SK-N-SH (cell line): ENCODE measurements at regions not wholly inside any gene's neighbourhood (a gene's known extent, or its start where the extent isn't known, plus 50 kb on each side); places are given as distances from the start of the nearest gene placed in this dataset.

ENCODE experiments used
- CHD2 ChIP-seq: fragments of 150-350 bp; IDR thresholded peaks from 2 replicates; pipeline ENCODE4 v1.6.1; 2018; ENCODE audit warnings: low read length; ENCODE audit not compliant: partially characterized antibody
- EP300 ChIP-seq, 2 experiments: IDR thresholded peaks; 2 replicates each; pipeline versions ENCODE4 v1.4.0 to v1.6.1; 2012; ENCODE audit warnings: borderline replicate concordance in 1 of 2, low read depth in 1 of 2, low read length in 1 of 2
- EZH2phosphoT487 ChIP-seq: fragments of 200-600 bp; sonication (generic); IDR thresholded peaks from 2 replicates; pipeline ENCODE4 v1.6.1; 2017; ENCODE audit warnings: low read depth, mixed run types, mild to moderate bottlenecking, antibody characterized with exemption, moderate library complexity, borderline replicate concordance
- MEF2A ChIP-seq: IDR thresholded peaks from 2 replicates; pipeline ENCODE4 v1.4.0; 2012; ENCODE audit warnings: low read depth, borderline replicate concordance
- POLR2AphosphoS5 ChIP-seq: IDR thresholded peaks from 2 replicates; pipeline ENCODE4 v1.6.1; 2012; ENCODE audit warnings: low read depth, low read length
- RXRA ChIP-seq: IDR thresholded peaks from 2 replicates; pipeline ENCODE4 v1.4.0; 2012; ENCODE audit warnings: low read depth, mild to moderate bottlenecking, borderline replicate concordance
- SMC3 ChIP-seq: IDR thresholded peaks from 2 replicates; pipeline ENCODE4 v1.6.1; 2012; ENCODE audit warnings: low read depth, low read length, improper control_type of control experiment
- TAF1 ChIP-seq: IDR thresholded peaks from 2 replicates; pipeline ENCODE4 v1.6.1; 2012; ENCODE audit warnings: low read depth, mild to moderate bottlenecking, low read length, moderate library complexity, borderline replicate concordance
- YY1 ChIP-seq: IDR thresholded peaks from 2 replicates; pipeline ENCODE4 v1.4.0; 2012; ENCODE audit warnings: low read depth, mild to moderate bottlenecking
- TF ChIP-seq, protein P1 (sequence below): fragments of 200-600 bp; sonication (generic); IDR thresholded peaks from 2 replicates; pipeline ENCODE4 v1.6.1; 2017; ENCODE audit warnings: antibody characterized with exemption, mild to moderate bottlenecking, moderate library complexity
- TF ChIP-seq, protein P2 (sequence below): IDR thresholded peaks from 2 replicates; pipeline ENCODE4 v1.6.1; 2012; ENCODE audit warnings: mild to moderate bottlenecking, low read depth, low read length, moderate library complexity
- TF ChIP-seq, protein P3 (sequence below): IDR thresholded peaks from 2 replicates; pipeline ENCODE4 v1.4.0; 2012; ENCODE audit warnings: low read depth

DNA sequence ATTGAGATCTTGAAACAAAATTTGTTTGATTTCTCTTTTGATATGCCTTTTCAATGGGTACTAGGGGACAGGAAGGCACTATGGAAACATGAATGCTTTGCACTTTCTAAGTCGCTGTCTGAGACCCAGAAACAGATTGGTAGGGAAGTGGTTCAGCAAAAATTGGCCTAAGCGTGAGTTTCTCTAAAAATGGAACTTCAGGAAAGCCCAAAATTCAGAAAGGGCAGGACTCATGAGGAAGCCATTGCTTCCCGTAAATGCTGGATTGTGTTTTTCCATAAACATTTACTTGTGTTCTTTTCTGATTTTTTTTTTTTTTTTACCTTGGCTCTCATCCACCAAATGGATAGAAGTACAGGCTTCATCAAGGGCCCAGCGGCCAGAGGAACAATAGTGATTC, 123.7 kb upstream of the ATP1B1 start:
- TF ChIP-seq EZH2phosphoT487 (no peak), RXRA (no peak), TAF1 (no peak), POLR2AphosphoS5 (no peak), MEF2A (no peak), EP300 (IDR thresholded peaks at IDR 0.05; ENCODE audit: borderline replicate concordance in 1 of 2, low read depth in 1 of 2, low read length in 1 of 2) (no peak), SMC3 (no peak), YY1 (no peak), CHD2 (no peak)
- TF ChIP-seq, protein P1, sequence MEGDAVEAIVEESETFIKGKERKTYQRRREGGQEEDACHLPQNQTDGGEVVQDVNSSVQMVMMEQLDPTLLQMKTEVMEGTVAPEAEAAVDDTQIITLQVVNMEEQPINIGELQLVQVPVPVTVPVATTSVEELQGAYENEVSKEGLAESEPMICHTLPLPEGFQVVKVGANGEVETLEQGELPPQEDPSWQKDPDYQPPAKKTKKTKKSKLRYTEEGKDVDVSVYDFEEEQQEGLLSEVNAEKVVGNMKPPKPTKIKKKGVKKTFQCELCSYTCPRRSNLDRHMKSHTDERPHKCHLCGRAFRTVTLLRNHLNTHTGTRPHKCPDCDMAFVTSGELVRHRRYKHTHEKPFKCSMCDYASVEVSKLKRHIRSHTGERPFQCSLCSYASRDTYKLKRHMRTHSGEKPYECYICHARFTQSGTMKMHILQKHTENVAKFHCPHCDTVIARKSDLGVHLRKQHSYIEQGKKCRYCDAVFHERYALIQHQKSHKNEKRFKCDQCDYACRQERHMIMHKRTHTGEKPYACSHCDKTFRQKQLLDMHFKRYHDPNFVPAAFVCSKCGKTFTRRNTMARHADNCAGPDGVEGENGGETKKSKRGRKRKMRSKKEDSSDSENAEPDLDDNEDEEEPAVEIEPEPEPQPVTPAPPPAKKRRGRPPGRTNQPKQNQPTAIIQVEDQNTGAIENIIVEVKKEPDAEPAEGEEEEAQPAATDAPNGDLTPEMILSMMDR = no peak
- TF ChIP-seq, protein P2, sequence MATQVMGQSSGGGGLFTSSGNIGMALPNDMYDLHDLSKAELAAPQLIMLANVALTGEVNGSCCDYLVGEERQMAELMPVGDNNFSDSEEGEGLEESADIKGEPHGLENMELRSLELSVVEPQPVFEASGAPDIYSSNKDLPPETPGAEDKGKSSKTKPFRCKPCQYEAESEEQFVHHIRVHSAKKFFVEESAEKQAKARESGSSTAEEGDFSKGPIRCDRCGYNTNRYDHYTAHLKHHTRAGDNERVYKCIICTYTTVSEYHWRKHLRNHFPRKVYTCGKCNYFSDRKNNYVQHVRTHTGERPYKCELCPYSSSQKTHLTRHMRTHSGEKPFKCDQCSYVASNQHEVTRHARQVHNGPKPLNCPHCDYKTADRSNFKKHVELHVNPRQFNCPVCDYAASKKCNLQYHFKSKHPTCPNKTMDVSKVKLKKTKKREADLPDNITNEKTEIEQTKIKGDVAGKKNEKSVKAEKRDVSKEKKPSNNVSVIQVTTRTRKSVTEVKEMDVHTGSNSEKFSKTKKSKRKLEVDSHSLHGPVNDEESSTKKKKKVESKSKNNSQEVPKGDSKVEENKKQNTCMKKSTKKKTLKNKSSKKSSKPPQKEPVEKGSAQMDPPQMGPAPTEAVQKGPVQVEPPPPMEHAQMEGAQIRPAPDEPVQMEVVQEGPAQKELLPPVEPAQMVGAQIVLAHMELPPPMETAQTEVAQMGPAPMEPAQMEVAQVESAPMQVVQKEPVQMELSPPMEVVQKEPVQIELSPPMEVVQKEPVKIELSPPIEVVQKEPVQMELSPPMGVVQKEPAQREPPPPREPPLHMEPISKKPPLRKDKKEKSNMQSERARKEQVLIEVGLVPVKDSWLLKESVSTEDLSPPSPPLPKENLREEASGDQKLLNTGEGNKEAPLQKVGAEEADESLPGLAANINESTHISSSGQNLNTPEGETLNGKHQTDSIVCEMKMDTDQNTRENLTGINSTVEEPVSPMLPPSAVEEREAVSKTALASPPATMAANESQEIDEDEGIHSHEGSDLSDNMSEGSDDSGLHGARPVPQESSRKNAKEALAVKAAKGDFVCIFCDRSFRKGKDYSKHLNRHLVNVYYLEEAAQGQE = no peak
- TF ChIP-seq, protein P3, sequence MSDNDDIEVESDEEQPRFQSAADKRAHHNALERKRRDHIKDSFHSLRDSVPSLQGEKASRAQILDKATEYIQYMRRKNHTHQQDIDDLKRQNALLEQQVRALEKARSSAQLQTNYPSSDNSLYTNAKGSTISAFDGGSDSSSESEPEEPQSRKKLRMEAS = no peak
